Mesothelial cell of epicardium (in vitro differentiated cells): ENCODE measurements at regions not wholly inside any gene's neighbourhood (a gene's known extent, or its start where the extent isn't known, plus 50 kb on each side); places are given as distances from the start of the nearest gene placed in this dataset.

Experiments
- DNase-seq, 2 experiments: peaks; one replicate each; pipeline ENCODE4 v3.0.0; 2021; ENCODE audit warnings: low spot score in 2 of 2; ENCODE audit not compliant: unreplicated experiment in 2 of 2
- H3K27ac Mint-ChIP-seq: 2 replicates; pipeline ENCODE4 v1.8.0; 2021; ENCODE audit warnings: mixed read lengths
- H3K27me3 Mint-ChIP-seq: 2 replicates; pipeline ENCODE4 v1.8.0; 2021; ENCODE audit warnings: low read depth, mixed read lengths
- H3K36me3 Mint-ChIP-seq: 2 replicates; pipeline ENCODE4 v1.8.0; 2021; ENCODE audit warnings: mixed read lengths
- H3K4me1 Mint-ChIP-seq: 2 replicates; pipeline ENCODE4 v1.8.0; 2021; ENCODE audit warnings: mixed read lengths
- H3K4me3 Mint-ChIP-seq: 2 replicates; pipeline ENCODE4 v1.8.0; 2021; ENCODE audit warnings: mild to moderate bottlenecking, moderate library complexity, mixed read lengths
- H3K9me3 Mint-ChIP-seq: 2 replicates; pipeline ENCODE4 v1.8.0; 2021; ENCODE audit warnings: mixed read lengths
- CTCF ChIP-seq: fragments of 200-600 bp; sonication (generic); IDR thresholded peaks from one replicate; pipeline ENCODE4 v1.5.0; 2021; ENCODE audit warnings: antibody characterized with exemption; ENCODE audit not compliant: unreplicated experiment

- Mint-ChIP-seq H3K4me1 (no peaks in the 10 kb centered on the region), H3K27ac (no peak overlapping the region), H3K9me3 (peaks cover 14% of the 10 kb centered on the region), H3K4me3 (no peak overlapping the region), H3K36me3 (no peaks in the 10 kb centered on the region), H3K27me3 (no peaks in the 10 kb centered on the region)
- no peak for DNase-seq
- TF ChIP-seq CTCF, result no peak
These were observed 1095.3 kb downstream of the GRM8 start for GRCh38 chr7:126157391-126157790.

- Mint-ChIP-seq H3K27me3 (no peaks in the 10 kb centered on the region), H3K9me3 (no peaks in the 10 kb centered on the region), H3K4me1 (peaks cover 18% of the 10 kb centered on the region), H3K4me3 (no peak overlapping the region), H3K36me3 (no peaks in the 10 kb centered on the region), H3K27ac (peak overlapping the region; percentile 7)
- DNase-seq, result no peak
- no peak for TF ChIP-seq CTCF
These were observed 1102.3 kb downstream of the GRM8 start for GRCh38 chr7:126150278-126150958.

- no peak for TF ChIP-seq CTCF
- Mint-ChIP-seq H3K27ac (no peak overlapping the region), H3K9me3 (no peaks in the 10 kb centered on the region), H3K27me3 (no peaks in the 10 kb centered on the region), H3K36me3 (no peaks in the 10 kb centered on the region), H3K4me3 (no peak overlapping the region), H3K4me1 (no peaks in the 10 kb centered on the region)
- DNase-seq, result no peak
These were observed 1111.8 kb downstream of the GRM8 start for GRCh38 chr7:126140858-126141466.

- TF ChIP-seq CTCF, result no peak
- Mint-ChIP-seq H3K36me3 (no peaks in the 10 kb centered on the region), H3K4me1 (peaks cover 6% of the 10 kb centered on the region), H3K27ac (no peak overlapping the region), H3K9me3 (peaks cover 24% of the 10 kb centered on the region), H3K27me3 (no peaks in the 10 kb centered on the region), H3K4me3 (no peak overlapping the region)
- no peak for DNase-seq
These were observed 1132.8 kb downstream of the GRM8 start for GRCh38 chr7:126119981-126120380.

- no peak overlapping the region for H3K27ac Mint-ChIP-seq
- no peak for TF ChIP-seq CTCF
- no peak overlapping the region for H3K4me3 Mint-ChIP-seq
These were observed 1149.2 kb downstream of the GRM8 start for GRCh38 chr7:126103582-126103981.

GRCh38 chr7:126083014-126083413 lies 1153.4 kb upstream of the POT1 start:
- Mint-ChIP-seq H3K36me3 (no peaks in the 10 kb centered on the region), H3K9me3 (peaks cover 23% of the 10 kb centered on the region), H3K27ac (no peak overlapping the region), H3K4me3 (no peak overlapping the region), H3K27me3 (no peaks in the 10 kb centered on the region), H3K4me1 (no peaks in the 10 kb centered on the region)
- DNase-seq, result no peak
- TF ChIP-seq CTCF, result no peak

More at GRCh38 chr7:126103582-126103981, 1149.2 kb downstream of the GRM8 start:
- H3K4me1 Mint-ChIP-seq, result no peaks in the 10 kb centered on the region
- H3K27me3 Mint-ChIP-seq, result no peaks in the 10 kb centered on the region
- H3K36me3 Mint-ChIP-seq, result no peaks in the 10 kb centered on the region
- DNase-seq, result no peak
- peaks cover 7% of the 10 kb centered on the region for H3K9me3 Mint-ChIP-seq
